ENCODE measurements at regions not wholly inside any gene's neighbourhood (a gene's known extent, or its start where the extent isn't known, plus 50 kb on each side); places are given as distances from the start of the nearest gene placed in this dataset.

DNA sequence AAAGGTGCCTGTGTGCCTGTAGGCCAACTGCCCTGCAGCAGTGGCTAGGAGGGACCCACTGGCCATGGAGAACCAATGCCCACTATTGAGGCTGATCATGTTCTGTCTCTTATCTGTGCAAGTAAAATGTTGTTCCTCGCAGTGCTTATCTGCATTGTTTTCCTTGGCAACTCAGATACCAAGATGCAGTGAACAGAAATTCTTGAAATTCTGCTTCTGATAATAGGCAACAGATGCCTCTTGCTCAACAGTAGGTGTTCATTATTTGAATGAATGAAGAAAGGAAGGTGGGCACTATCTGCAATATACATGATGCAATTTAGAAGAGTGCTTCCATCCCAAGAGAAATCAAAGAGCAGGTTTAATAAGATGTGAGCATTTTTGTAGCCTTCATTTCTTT is 232.2 kb downstream of the NUAK1 start:
- ChIA-PET CTCF (no interaction called here), POLR2A (no interaction called here)
- no peak for DNase-seq
- Histone ChIP-seq H3K4me1 (ENCODE audit: control extremely low read depth in 1 of 4, control insufficient read depth in 4 of 4, insufficient read depth in 4 of 4, low read length in 3 of 4) (no peaks in the 10 kb centered on the region), H3K27me3 (replicated peaks in 2 of 5; ENCODE audit: control insufficient read depth in 4 of 5, insufficient read depth in 5 of 5, low read length in 4 of 5) (peaks cover 0 to 2% (median 0%) of the 10 kb centered on the region in 5 experiments), H3K27ac (ENCODE audit: insufficient read depth in 1 of 2, low read depth in 1 of 2, low read length in 2 of 2, poor library complexity in 1 of 2, severe bottlenecking in 2 of 2) (no peak overlapping the region), H3K4me3 (ENCODE audit: control insufficient read depth in 1 of 7, extremely low read depth in 1 of 7, insufficient read depth in 4 of 7, low read depth in 2 of 7, low read length in 6 of 7) (no peak overlapping the region), H3K9me3 (ENCODE audit: control extremely low read depth in 1 of 5, control insufficient read depth in 4 of 5, insufficient read depth in 2 of 5, low read depth in 1 of 5, low read length in 4 of 5) (no peaks in the 10 kb centered on the region), H3K36me3 (ENCODE audit: control insufficient read depth in 4 of 4, insufficient read depth in 4 of 4, low read length in 3 of 4) (no peaks in the 10 kb centered on the region)
- 100% methylated on average over 1 of the region's 1 CpG for WGBS (ENCODE audit: insufficient coverage)

DNA sequence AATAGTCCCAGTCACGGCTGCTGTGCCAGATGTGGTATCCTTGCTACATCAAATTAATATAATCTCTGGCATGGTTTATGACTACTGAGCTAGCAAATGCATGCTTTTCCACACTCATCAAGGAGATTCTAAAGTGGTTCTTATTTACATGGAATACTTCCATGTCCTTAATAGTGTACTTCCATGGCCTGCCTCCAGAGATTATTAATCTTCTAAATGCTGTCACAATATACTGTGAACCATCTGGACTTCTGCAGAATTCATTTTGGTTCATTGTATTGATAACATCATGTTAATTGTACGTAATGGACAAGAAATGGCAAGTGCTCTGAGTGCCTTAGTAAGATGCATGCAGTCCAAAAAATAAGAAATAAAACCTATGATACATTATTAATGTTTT is 230.8 kb downstream of the NUAK1 start:
- Histone ChIP-seq H3K4me3 (ENCODE audit: control insufficient read depth in 1 of 7, extremely low read depth in 1 of 7, insufficient read depth in 4 of 7, low read depth in 2 of 7, low read length in 6 of 7) (no peak overlapping the region), H3K27ac (ENCODE audit: insufficient read depth in 1 of 2, low read depth in 1 of 2, low read length in 2 of 2, poor library complexity in 1 of 2, severe bottlenecking in 2 of 2) (no peak overlapping the region), H3K36me3 (ENCODE audit: control insufficient read depth in 4 of 4, insufficient read depth in 4 of 4, low read length in 3 of 4) (no peaks in the 10 kb centered on the region), H3K27me3 (replicated peaks in 2 of 5; ENCODE audit: control insufficient read depth in 4 of 5, insufficient read depth in 5 of 5, low read length in 4 of 5) (peaks cover 0 to 2% (median 0%) of the 10 kb centered on the region in 5 experiments), H3K9me3 (ENCODE audit: control extremely low read depth in 1 of 5, control insufficient read depth in 4 of 5, insufficient read depth in 2 of 5, low read depth in 1 of 5, low read length in 4 of 5) (peaks cover 0 to 3% (median 0%) of the 10 kb centered on the region in 5 experiments), H3K4me1 (ENCODE audit: control extremely low read depth in 1 of 4, control insufficient read depth in 4 of 4, insufficient read depth in 4 of 4, low read length in 3 of 4) (no peaks in the 10 kb centered on the region)
- DNase-seq: no peak
- POLR2A ChIA-PET: no interaction called here
- no CpG with 5 or more reads among the region's 2 CpGs for WGBS (ENCODE audit: insufficient coverage)
- CTCF ChIA-PET: no interaction called here

DNA sequence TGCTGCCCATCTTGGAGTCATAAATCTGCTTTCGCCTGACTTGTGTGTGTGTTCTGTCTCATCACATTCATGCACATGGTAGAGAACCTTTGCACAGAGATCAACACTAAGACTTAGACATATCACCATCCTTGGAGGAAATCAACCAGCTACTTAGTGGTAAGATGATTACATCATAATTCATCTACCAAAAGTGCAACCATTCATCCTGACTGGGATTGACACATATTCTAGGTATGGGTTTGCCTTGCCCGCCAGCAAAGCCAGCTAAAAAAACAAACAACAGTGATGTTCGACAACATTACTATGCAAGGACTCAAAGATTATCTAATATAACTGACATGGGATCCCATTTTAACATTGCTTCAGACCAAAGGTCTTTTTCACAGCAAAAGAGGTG is 228.7 kb downstream of the NUAK1 start:
- Histone ChIP-seq H3K4me1 (ENCODE audit: control extremely low read depth in 1 of 4, control insufficient read depth in 4 of 4, insufficient read depth in 4 of 4, low read length in 3 of 4) (no peaks in the 10 kb centered on the region), H3K4me3 (ENCODE audit: control insufficient read depth in 1 of 7, extremely low read depth in 1 of 7, insufficient read depth in 4 of 7, low read depth in 2 of 7, low read length in 6 of 7) (no peak overlapping the region), H3K36me3 (ENCODE audit: control insufficient read depth in 4 of 4, insufficient read depth in 4 of 4, low read length in 3 of 4) (no peaks in the 10 kb centered on the region), H3K9me3 (ENCODE audit: control extremely low read depth in 1 of 5, control insufficient read depth in 4 of 5, insufficient read depth in 2 of 5, low read depth in 1 of 5, low read length in 4 of 5) (peaks cover 0 to 3% (median 0%) of the 10 kb centered on the region in 5 experiments), H3K27ac (ENCODE audit: insufficient read depth in 1 of 2, low read depth in 1 of 2, low read length in 2 of 2, poor library complexity in 1 of 2, severe bottlenecking in 2 of 2) (no peak overlapping the region), H3K27me3 (replicated peaks in 2 of 5; ENCODE audit: control insufficient read depth in 4 of 5, insufficient read depth in 5 of 5, low read length in 4 of 5) (peaks cover 0 to 5% (median 0%) of the 10 kb centered on the region in 5 experiments)
- CTCF ChIA-PET: no interaction called here
- WGBS (ENCODE audit: insufficient coverage): 100% methylated on average over 1 of the region's 3 CpGs
- DNase-seq: no peak
- POLR2A ChIA-PET: interaction anchor here (0.6 kb wide), 1 partner anchor 14 kb away, joined by 3 read pairs; no protein-coding TSS in a partner anchor

- H3K4me1 ChIP-seq (ENCODE audit: control extremely low read depth in 1 of 4, control insufficient read depth in 4 of 4, insufficient read depth in 4 of 4, low read length in 3 of 4): no peaks in the 10 kb centered on the region
- no peaks in the 10 kb centered on the region for H3K36me3 ChIP-seq (ENCODE audit: control insufficient read depth in 4 of 4, insufficient read depth in 4 of 4, low read length in 3 of 4)
- ChIA-PET CTCF (interaction anchor here (1.9 kb wide), 1 partner anchor 9 kb away, joined by 4 read pairs; no protein-coding TSS in a partner anchor), POLR2A (no interaction called here)
- H3K4me3 ChIP-seq (ENCODE audit: control insufficient read depth in 1 of 7, extremely low read depth in 1 of 7, insufficient read depth in 4 of 7, low read depth in 2 of 7, low read length in 6 of 7): no peak overlapping the region
- no peak for DNase-seq
- 100% methylated on average over 1 of the region's 4 CpGs for WGBS (ENCODE audit: insufficient coverage)
- H3K27ac ChIP-seq (ENCODE audit: insufficient read depth in 1 of 2, low read depth in 1 of 2, low read length in 2 of 2, poor library complexity in 1 of 2, severe bottlenecking in 2 of 2): no peak overlapping the region
- H3K9me3 ChIP-seq (ENCODE audit: control extremely low read depth in 1 of 5, control insufficient read depth in 4 of 5, insufficient read depth in 2 of 5, low read depth in 1 of 5, low read length in 4 of 5): peaks cover 0 to 3% (median 0%) of the 10 kb centered on the region in 5 experiments
- H3K27me3 ChIP-seq (replicated peaks in 2 of 5; ENCODE audit: control insufficient read depth in 4 of 5, insufficient read depth in 5 of 5, low read length in 4 of 5): peaks cover 0 to 5% (median 0%) of the 10 kb centered on the region in 5 experiments
Measured at GRCh38 chr12:105911966-105912365, 226.8 kb downstream of the NUAK1 start.

DNA sequence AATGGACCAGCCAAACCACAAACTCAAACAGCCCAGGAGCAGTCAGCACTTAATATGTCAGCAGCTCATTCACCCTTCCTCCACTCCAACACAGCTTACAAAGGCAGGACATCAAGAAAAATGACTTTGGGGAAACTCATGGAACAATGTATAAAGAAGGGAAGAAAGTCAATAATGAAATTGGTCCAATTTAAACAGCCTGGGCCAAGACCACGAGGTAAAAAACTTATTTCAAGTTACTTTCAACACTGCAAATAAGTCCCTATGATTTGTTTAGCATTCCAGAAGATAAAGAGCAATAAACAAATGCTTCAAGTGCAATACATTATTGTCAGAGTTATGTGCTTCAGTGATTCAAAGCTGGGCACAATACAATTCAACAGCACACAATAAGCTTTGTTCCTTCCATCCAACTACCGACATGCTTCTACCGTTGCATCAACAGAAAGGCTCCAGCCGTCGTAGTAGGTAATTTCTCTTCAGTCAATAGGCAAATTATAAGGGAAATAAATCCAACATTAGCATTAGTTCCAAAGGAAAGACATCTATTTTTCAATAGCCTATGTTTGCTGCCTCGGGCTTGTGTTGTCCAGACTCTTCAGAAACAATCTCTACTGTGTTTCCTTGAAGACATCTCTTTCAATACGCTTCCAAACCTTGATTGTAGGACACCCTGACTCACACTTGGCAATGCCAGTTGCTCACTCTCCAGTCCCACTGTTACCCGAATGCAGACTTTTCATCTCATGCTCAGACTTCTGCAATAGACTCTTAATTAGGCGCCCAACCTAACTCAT is 225.7 kb downstream of the NUAK1 start:
- no peak for DNase-seq
- peaks cover 0 to 5% (median 0%) of the 10 kb centered on the region in 5 experiments for H3K27me3 ChIP-seq (replicated peaks in 2 of 5; ENCODE audit: control insufficient read depth in 4 of 5, insufficient read depth in 5 of 5, low read length in 4 of 5)
- ChIA-PET CTCF (interaction anchor here (1.9 kb wide), 1 partner anchor 8 kb away, joined by 4 read pairs; no protein-coding TSS in a partner anchor), POLR2A (no interaction called here)
- no peak overlapping the region for H3K4me3 ChIP-seq (ENCODE audit: control insufficient read depth in 1 of 7, extremely low read depth in 1 of 7, insufficient read depth in 4 of 7, low read depth in 2 of 7, low read length in 6 of 7)
- no peaks in the 10 kb centered on the region for H3K36me3 ChIP-seq (ENCODE audit: control insufficient read depth in 4 of 4, insufficient read depth in 4 of 4, low read length in 3 of 4)
- no peak overlapping the region for H3K27ac ChIP-seq (ENCODE audit: insufficient read depth in 1 of 2, low read depth in 1 of 2, low read length in 2 of 2, poor library complexity in 1 of 2, severe bottlenecking in 2 of 2)
- WGBS (ENCODE audit: insufficient coverage): 97% methylated on average over 6 of the region's 9 CpGs
- peaks cover 0 to 3% (median 0%) of the 10 kb centered on the region in 5 experiments for H3K9me3 ChIP-seq (ENCODE audit: control extremely low read depth in 1 of 5, control insufficient read depth in 4 of 5, insufficient read depth in 2 of 5, low read depth in 1 of 5, low read length in 4 of 5)
- H3K4me1 ChIP-seq (ENCODE audit: control extremely low read depth in 1 of 4, control insufficient read depth in 4 of 4, insufficient read depth in 4 of 4, low read length in 3 of 4): no peaks in the 10 kb centered on the region

DNA sequence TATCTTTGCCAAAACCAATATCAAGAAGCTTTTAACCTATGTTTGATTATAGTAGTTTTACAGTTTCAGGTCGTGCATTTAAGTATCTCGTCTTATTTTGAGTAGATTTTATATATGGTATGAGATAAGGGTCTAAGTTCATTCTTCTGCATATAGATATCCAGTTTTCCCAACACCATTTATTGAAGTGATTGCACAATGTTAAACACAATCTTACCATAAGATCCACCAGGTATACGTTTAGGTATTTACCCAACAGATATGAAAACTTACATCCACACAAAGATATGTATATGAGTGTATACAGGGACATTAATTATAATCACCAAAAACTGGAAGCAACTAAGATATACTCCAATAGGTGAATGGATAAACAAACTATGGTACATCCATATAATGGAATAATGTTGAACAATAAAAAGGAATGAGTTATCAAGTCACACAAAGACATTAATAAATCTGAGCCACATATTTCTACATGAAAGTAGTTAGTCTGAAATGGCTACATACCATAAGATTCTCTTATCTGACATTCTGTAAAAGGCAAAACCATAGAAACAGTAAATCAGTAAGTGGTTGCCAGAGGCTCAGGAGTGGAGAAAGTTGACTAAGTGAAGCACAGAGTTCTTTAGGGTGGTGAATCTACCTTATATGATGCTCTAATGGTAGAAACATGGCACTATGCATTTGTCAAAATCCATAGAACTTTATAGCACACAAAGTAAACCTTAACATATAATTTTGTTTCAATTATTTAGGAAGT is 222.6 kb downstream of the NUAK1 start:
- CTCF ChIA-PET: no interaction called here
- Histone ChIP-seq H3K36me3 (ENCODE audit: control insufficient read depth in 4 of 4, insufficient read depth in 4 of 4, low read length in 3 of 4) (no peaks in the 10 kb centered on the region), H3K27ac (ENCODE audit: insufficient read depth in 1 of 2, low read depth in 1 of 2, low read length in 2 of 2, poor library complexity in 1 of 2, severe bottlenecking in 2 of 2) (no peak overlapping the region), H3K4me1 (ENCODE audit: control extremely low read depth in 1 of 4, control insufficient read depth in 4 of 4, insufficient read depth in 4 of 4, low read length in 3 of 4) (no peaks in the 10 kb centered on the region), H3K4me3 (ENCODE audit: control insufficient read depth in 1 of 7, extremely low read depth in 1 of 7, insufficient read depth in 4 of 7, low read depth in 2 of 7, low read length in 6 of 7) (no peak overlapping the region), H3K9me3 (ENCODE audit: control extremely low read depth in 1 of 5, control insufficient read depth in 4 of 5, insufficient read depth in 2 of 5, low read depth in 1 of 5, low read length in 4 of 5) (peaks cover 0 to 3% (median 0%) of the 10 kb centered on the region in 5 experiments), H3K27me3 (replicated peaks in 2 of 5; ENCODE audit: control insufficient read depth in 4 of 5, insufficient read depth in 5 of 5, low read length in 4 of 5) (peaks cover 0 to 5% (median 0%) of the 10 kb centered on the region in 5 experiments)
- POLR2A ChIA-PET: no interaction called here
- no CpG with 5 or more reads among the region's 3 CpGs for WGBS (ENCODE audit: insufficient coverage)
- no peak for DNase-seq

DNA sequence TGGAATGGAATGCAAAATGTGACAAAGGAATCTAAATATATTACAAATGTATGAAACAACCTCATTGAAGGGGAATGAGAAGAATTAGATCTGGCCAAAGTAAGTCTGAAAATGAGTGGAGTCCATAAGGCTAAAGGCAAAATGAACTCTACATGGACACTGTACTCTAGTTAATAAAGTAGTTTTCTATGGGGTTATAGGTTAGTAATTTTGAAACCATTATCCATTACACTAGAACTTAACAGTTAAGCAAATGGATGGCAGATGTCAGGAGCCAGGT is 222.1 kb downstream of the NUAK1 start:
- Histone ChIP-seq H3K36me3 (ENCODE audit: control insufficient read depth in 4 of 4, insufficient read depth in 4 of 4, low read length in 3 of 4) (no peaks in the 10 kb centered on the region), H3K4me3 (ENCODE audit: control insufficient read depth in 1 of 7, extremely low read depth in 1 of 7, insufficient read depth in 4 of 7, low read depth in 2 of 7, low read length in 6 of 7) (no peak overlapping the region), H3K9me3 (ENCODE audit: control extremely low read depth in 1 of 5, control insufficient read depth in 4 of 5, insufficient read depth in 2 of 5, low read depth in 1 of 5, low read length in 4 of 5) (peaks cover 0 to 3% (median 0%) of the 10 kb centered on the region in 5 experiments), H3K27ac (ENCODE audit: insufficient read depth in 1 of 2, low read depth in 1 of 2, low read length in 2 of 2, poor library complexity in 1 of 2, severe bottlenecking in 2 of 2) (no peak overlapping the region), H3K27me3 (replicated peaks in 2 of 5; ENCODE audit: control insufficient read depth in 4 of 5, insufficient read depth in 5 of 5, low read length in 4 of 5) (peaks cover 0 to 3% (median 0%) of the 10 kb centered on the region in 5 experiments), H3K4me1 (ENCODE audit: control extremely low read depth in 1 of 4, control insufficient read depth in 4 of 4, insufficient read depth in 4 of 4, low read length in 3 of 4) (no peaks in the 10 kb centered on the region)
- no peak for DNase-seq
- POLR2A ChIA-PET: no interaction called here
- CTCF ChIA-PET: no interaction called here
